Right kidney (tissue), 1 donor: ENCODE measurements at regions not wholly inside any gene's neighbourhood (a gene's known extent, or its start where the extent isn't known, plus 50 kb on each side); places are given as distances from the start of the nearest gene placed in this dataset.

Experiments
- DNase-seq: peaks from one replicate; pipeline ENCODE4 v3.0.0-alpha.2; 2016

- no peak for DNase-seq
Observed at GRCh38 chr18:56273541-56274219, 364.7 kb downstream of the TXNL1 start.

GRCh38 chr18:56270671-56271250, 367.6 kb downstream of the TXNL1 start:
- DNase-seq, result no peak

- DNase-seq, result no peak
Observed at GRCh38 chr18:56269958-56270357, 368.4 kb downstream of the TXNL1 start.

- no peak for DNase-seq
Observed at GRCh38 chr18:56268952-56269351, 369.4 kb downstream of the TXNL1 start.

GRCh38 chr18:56267334-56267733, 371.1 kb downstream of the TXNL1 start:
- DNase-seq, result no peak

- DNase-seq, result no peak
Observed at GRCh38 chr18:56258178-56258577, 380.2 kb downstream of the TXNL1 start.

- DNase-seq, result no peak
Observed at GRCh38 chr18:56257205-56257604, 381.2 kb downstream of the TXNL1 start.

- DNase-seq, result no peak
Observed at GRCh38 chr18:56256659-56257058, 381.7 kb downstream of the TXNL1 start.

- no peak for DNase-seq
Observed at GRCh38 chr18:56255381-56255780, 383.0 kb downstream of the TXNL1 start.

GRCh38 chr18:56252456-56252855, 385.9 kb downstream of the TXNL1 start:
- no peak for DNase-seq

GRCh38 chr18:56248610-56249235, 389.7 kb downstream of the TXNL1 start:
- no peak for DNase-seq

- DNase-seq, result no peak
Observed at GRCh38 chr18:56246916-56247315, 391.5 kb downstream of the TXNL1 start.

- DNase-seq, result peak; percentile 6
Observed at GRCh38 chr18:56245866-56246580, 392.4 kb downstream of the TXNL1 start.

GRCh38 chr18:56240405-56240804, 398.0 kb downstream of the TXNL1 start:
- no peak for DNase-seq

GRCh38 chr18:56238576-56238975, 399.8 kb downstream of the TXNL1 start:
- no peak for DNase-seq

GRCh38 chr18:56235481-56236013, 402.8 kb downstream of the TXNL1 start:
- DNase-seq, result peak; percentile 16

- DNase-seq, result no peak
Observed at GRCh38 chr18:56235071-56235470, 403.3 kb downstream of the TXNL1 start.

GRCh38 chr18:56233595-56233994, 404.8 kb downstream of the TXNL1 start:
- no peak for DNase-seq

- DNase-seq, result no peak
Observed at GRCh38 chr18:56226025-56226424, 412.4 kb downstream of the TXNL1 start.

- DNase-seq, result no peak
Observed at GRCh38 chr18:56224669-56225561, 413.5 kb downstream of the TXNL1 start.

- no peak for DNase-seq
Observed at GRCh38 chr18:56221195-56222065, 417.0 kb downstream of the TXNL1 start.
